Fibroblast of peridontal ligament (primary cell): ENCODE measurements at regions not wholly inside any gene's neighbourhood (a gene's known extent, or its start where the extent isn't known, plus 50 kb on each side); places are given as distances from the start of the nearest gene placed in this dataset.
"Not testable (repeated sequence)": the region's sequence is repeated elsewhere in the genome, so short reads cannot be mapped to it uniquely, and the experiment has no call there.

ENCODE experiments used
- DNase-seq: peaks from one replicate; pipeline ENCODE4 v3.0.0-alpha.2; 2010; ENCODE audit errors: extremely low read depth

DNA sequence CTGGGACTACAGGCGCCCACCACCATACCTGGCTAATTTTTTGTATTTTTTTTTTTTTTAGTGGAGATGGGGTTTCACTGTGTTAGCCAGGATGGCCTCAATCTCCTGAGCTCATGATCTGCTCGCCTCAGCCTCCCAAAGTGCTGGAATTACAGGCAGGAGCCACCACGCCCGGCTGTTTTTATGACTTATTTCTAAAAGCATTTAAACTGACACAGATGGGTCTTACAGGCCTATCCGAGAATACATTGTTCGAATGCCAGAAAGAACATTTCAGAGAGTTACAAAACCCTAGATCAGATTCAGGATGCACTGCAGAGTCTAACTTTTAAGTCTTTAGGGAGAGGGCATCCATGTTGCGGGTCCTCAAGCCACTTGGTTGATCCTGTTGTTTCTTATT is 234.7 kb upstream of the MAF start:
- DNase-seq, result no peak

- DNase-seq, result no peak
These were observed 234.2 kb upstream of the MAF start for GRCh38 chr16:79834720-79835119.

GRCh38 chr16:79834003-79834402 is 233.5 kb upstream of the MAF start:
- DNase-seq, result not testable (repeated sequence)

GRCh38 chr16:79833559-79833958 is 233.0 kb upstream of the MAF start:
- DNase-seq, result no peak

- peak; percentile 66 for DNase-seq
These were observed 226.4 kb upstream of the MAF start for GRCh38 chr16:79826732-79827475.

DNA sequence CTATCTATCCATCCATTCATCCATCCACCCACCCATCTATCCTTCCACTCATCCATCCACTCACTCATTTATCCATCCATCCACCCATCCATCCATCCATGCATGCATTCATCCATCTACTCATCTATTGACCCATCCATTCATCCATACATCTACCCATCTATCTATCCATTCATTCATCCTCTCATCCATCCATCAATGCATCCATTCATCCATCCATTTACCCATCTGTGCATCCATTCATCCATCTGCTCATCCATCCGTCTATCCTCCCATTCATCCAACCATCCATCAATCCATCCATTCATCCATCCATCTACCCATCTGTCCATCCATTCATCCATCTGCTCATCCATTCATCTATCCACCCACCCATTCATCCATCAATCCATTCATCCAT is 224.5 kb upstream of the MAF start:
- DNase-seq, result no peak

DNA sequence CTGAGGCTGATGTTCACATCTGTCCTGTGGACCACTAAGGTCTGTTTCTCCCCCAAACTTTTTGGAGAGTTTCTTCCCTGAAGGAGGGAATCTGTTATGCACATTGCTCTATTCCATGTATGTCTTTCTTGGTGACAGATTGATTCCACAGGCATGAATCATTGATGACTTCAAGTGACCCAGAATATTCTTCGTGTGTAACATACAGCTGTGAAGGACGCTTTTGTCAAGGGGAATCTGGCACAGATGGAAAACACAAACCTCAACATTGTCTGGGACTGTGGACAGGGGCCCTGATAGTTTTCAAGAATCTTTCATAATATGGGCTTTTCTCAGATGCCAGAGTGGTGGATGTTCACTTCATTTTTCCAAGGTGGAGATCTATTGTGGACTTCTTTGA is 223.1 kb upstream of the MAF start:
- no peak for DNase-seq

DNA sequence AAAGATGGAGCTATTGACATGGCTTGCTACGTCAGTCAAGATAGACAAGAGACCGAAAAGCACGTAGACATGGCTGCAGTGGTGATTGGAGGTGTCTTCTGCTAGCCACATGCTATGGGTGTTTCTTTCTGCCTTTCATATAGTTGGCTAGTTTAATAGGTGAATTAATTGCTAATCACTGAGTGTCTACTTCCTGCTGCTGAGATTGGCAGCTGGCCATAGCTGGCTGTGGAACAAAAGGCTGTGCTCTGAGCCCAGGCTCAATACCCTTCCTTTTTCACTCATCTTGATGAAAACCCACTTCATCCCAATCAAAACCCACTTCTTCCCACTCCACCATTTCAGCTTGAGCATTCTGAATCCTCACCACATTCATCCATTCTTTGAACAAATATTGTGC is 221.4 kb upstream of the MAF start:
- no peak for DNase-seq

DNA sequence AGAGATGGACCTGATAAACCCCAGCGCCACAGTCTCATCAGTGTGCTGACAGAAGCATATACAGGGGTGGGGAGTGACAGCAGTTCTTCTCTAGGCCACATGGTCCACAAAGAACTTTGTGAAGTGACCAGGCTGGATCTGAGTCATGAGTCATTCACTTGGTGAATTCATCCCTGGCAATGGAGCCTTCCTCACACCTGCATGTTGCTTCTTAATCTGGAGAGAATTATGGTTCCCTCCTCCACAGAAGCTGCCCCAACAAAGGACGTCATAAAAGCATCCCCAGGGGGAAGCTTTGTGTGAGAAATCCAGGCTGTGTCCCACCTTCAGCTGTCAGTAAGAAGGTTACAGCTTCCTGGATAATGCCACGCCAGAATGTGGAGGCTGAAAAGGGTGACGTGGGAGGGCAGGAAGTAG is 215.6 kb upstream of the MAF start:
- no peak for DNase-seq

GRCh38 chr16:79815049-79815448 is 214.5 kb upstream of the MAF start:
- no peak for DNase-seq

DNA sequence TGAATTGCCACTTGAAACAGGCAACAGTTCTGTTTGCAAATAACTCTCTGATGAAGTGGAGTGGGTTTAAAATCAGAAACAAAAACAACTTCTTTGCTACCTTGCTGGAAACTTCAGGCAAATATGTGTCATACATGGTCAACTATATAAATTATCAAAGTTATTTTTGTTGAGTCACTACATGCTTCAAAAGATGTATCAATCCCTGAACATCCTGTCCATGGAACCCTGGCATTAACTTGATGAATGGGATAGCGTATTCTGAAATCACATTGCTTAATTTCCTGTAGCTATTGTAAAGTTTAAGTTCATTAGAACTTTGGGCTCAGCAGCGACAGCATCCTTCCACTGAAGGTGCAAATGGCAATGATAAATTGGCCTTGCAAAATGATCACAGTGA is 213.6 kb upstream of the MAF start:
- no peak for DNase-seq

- no peak for DNase-seq
These were observed 211.0 kb upstream of the MAF start for GRCh38 chr16:79811541-79811940.

GRCh38 chr16:79810449-79811189 is 210.1 kb upstream of the MAF start:
- no peak for DNase-seq

GRCh38 chr16:79809376-79809775 is 208.8 kb upstream of the MAF start:
- no peak for DNase-seq

DNA sequence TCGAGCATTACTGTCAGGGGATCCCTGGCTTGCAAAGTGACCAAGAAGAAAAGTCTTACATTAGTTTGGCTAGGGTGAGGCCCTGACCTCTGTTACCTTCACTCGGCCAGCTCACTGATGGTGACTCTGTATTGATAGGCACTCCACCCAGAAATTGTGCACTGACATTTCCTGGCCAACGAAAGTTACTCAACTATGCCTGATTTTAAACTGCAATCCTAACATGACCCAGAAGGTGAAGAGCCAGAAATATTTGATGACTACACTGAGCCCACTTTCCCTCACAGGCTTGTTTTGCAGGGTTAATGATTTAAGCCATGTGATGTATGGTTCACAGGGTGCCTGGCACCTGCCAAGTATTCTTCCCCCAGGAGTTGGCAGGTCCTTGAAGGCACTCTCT is 208.2 kb upstream of the MAF start:
- no peak for DNase-seq

DNA sequence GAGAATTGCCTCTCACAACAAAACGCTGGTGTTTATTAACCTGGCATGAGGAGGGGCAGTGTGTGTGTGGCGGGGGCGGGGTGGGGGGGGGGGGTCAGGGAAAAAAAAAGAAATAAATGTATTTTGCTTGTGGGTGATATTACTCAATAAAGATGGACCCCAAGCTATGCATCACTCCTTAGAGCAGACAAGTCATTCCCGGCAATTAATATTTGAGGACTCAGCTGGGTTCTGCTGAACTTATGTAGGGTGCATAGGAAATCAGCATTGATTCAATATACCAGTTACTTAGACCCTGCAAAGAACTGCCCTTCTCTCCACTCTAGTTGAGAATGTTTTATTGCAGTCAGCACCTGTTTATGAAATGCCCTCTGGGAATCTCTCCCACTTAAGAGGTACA is 206.2 kb upstream of the MAF start:
- no peak for DNase-seq

GRCh38 chr16:79805621-79806020 is 205.1 kb upstream of the MAF start:
- no peak for DNase-seq

- DNase-seq, result no peak
These were observed 201.1 kb upstream of the MAF start for GRCh38 chr16:79801646-79802045.

GRCh38 chr16:79800016-79800608 is 199.6 kb upstream of the MAF start:
- no peak for DNase-seq

GRCh38 chr16:79798416-79799053 is 198.0 kb upstream of the MAF start:
- no peak for DNase-seq

DNA sequence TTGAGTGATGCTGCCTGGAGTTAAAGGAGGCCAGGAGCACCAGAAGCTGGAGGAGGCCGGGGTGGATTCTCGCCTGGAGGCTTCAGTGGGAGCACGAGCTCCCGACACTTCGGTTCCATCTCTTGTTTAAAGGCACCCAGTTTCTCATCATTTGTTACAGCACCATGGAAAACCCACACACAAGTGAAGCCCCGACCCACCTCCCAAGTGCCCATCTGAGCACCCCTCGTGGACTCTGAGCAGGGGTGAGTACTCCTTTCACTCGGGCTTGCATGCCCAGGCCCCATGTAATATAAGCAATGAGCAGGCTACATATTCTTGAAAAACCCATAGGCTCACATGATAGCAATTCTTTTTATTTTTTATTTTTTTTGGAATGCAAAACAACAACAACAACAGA is 196.9 kb upstream of the MAF start:
- DNase-seq, result no peak

- no peak for DNase-seq
These were observed 195.0 kb upstream of the MAF start for GRCh38 chr16:79795556-79795955.

- no peak for DNase-seq
These were observed 194.4 kb upstream of the MAF start for GRCh38 chr16:79794941-79795340.
